Spleen (tissue), 11 donors: ENCODE measurements at regions not wholly inside any gene's neighbourhood (a gene's known extent, or its start where the extent isn't known, plus 50 kb on each side); places are given as distances from the start of the nearest gene placed in this dataset.

Experiments
- DNase-seq: peaks from one replicate; pipeline ENCODE4 v3.0.0-alpha.2; 2020
- H3K27ac ChIP-seq, 8 donors: fragments of 200-600 bp; sonication (generic) in 7 of 8; 1 replicate in 4 of 8; 2 replicates in 4 of 8; pipeline versions ENCODE4 v1.5.0 to v1.8.0; 2016 to 2021; ENCODE audit warnings: inconsistent platforms in 4 of 8, mild to moderate bottlenecking in 4 of 8, moderate library complexity in 1 of 8
- H3K27me3 ChIP-seq, 7 donors: fragments of 200-600 bp; sonication (generic) in 6 of 7; replicated peaks in 1 of 7; 1 replicate in 4 of 7; 2 replicates in 3 of 7; pipeline versions ENCODE4 v1.5.0 to v1.8.0; 2016 to 2021; ENCODE audit warnings: inconsistent platforms in 3 of 7, mild to moderate bottlenecking in 1 of 7
- H3K36me3 ChIP-seq, 6 donors: fragments of 200-600 bp; sonication (generic) in 5 of 6; 1 replicate in 4 of 6; 2 replicates in 2 of 6; pipeline versions ENCODE4 v1.5.0 to v1.8.0; 2016 to 2021; ENCODE audit warnings: inconsistent platforms in 2 of 6
- H3K4me1 ChIP-seq, 6 donors: fragments of 200-600 bp; sonication (generic) in 5 of 6; 1 replicate in 3 of 6; 2 replicates in 3 of 6; pipeline versions ENCODE4 v1.5.0 to v1.8.0; 2016 to 2021; ENCODE audit warnings: inconsistent platforms in 3 of 6
- H3K4me3 ChIP-seq, 8 donors: fragments of 200-600 bp; sonication (generic) in 7 of 8; 1 replicate in 4 of 8; 2 replicates in 4 of 8; pipeline versions ENCODE4 v1.5.0 to v1.8.0; 2016 to 2021; ENCODE audit warnings: inconsistent platforms in 4 of 8, mild to moderate bottlenecking in 4 of 8, moderate library complexity in 2 of 8
- H3K9me3 ChIP-seq, 8 donors: fragments of 200-600 bp; sonication (generic) in 7 of 8; 1 replicate in 4 of 8; 2 replicates in 4 of 8; pipeline versions ENCODE4 v1.5.0 to v1.8.0; 2016 to 2021; ENCODE audit warnings: inconsistent platforms in 4 of 8
- POLR2A ChIP-seq, 3 donors: fragments of 450-650 bp; IDR thresholded peaks; one replicate each; pipeline ENCODE4 v1.5.1; 2017; ENCODE audit warnings: antibody characterized with exemption in 3 of 3, mild to moderate bottlenecking in 1 of 3
- POLR2AphosphoS5 ChIP-seq, 3 donors: sonication (generic); formaldehyde crosslinking; IDR thresholded peaks; one replicate each; pipeline ENCODE4 v1.5.1; 2017; ENCODE audit warnings: antibody characterized with exemption in 3 of 3
- WGBS, 5 donors: extraction: QIAGEN DNeasy Blood & Tissue Kit in 3 of 5; methylation state at CpG; one replicate each; pipeline versions ENCODE4 v1.1.5 to v1.1.7; 2013 to 2018; 5-methylcytosine and 5-hydroxymethylcytosine counted together
- intact Hi-C: fragments of 100-400 bp; cut with DNase I; formaldehyde crosslinking; loops from one replicate; pipeline ENCODE4 v1.15.0; 2023; ENCODE audit warnings: low total_unique reads
- TF ChIP-seq, protein P1 (sequence below), 11 experiments: fragments of 200-600 bp in 7 of 11; fragments of 450-650 bp in 4 of 11; sonication (generic) in 4 of 11; IDR thresholded peaks in 8 of 11; conservative IDR thresholded peaks in 3 of 11; 1 replicate in 7 of 11; 2 replicates in 4 of 11; pipeline versions ENCODE4 v1.4.0 to v1.8.0; 2016 to 2021; ENCODE audit warnings: antibody characterized with exemption in 11 of 11, inconsistent platforms in 4 of 11, mild to moderate bottlenecking in 1 of 11
- donor health status: healthy with polysubstance abuse.
- donor health status: DM: no; HTN: no; CAD: no; lungs with moderate emphysema.
- donor health status: DM: no; HTN: no; CAD: no.
- donor health status: Bipolar disorder and iron deficiency.
- donor health status: healthy.
- donor health status: DM: no; HTN: no; CAD: no.
- donor health status: DM: yes; HTN: yes; CAD: no.

DNA sequence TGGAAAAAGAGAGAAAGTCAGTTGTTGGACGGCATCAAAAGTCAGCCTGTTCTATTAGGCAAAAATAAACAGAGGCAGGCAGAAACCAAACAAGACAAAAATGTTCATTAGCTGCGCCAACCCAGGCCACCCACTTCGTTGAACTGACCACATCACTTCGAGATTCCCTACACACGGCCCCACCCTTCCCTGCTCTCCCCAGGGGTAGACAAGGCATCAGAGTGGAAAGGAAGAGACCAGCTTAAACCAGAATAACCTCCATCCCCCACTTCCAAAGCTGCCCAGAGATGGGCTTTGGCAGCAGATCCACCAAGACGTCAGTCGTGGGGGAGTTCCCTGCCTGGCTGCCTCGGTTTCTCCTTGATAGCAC lies 204.6 kb upstream of the TSHZ3 start:
- peaks cover 0 to 8% (median 0%) of the 10 kb centered on the region in 8 donors for H3K9me3 ChIP-seq
- no peaks in the 10 kb centered on the region for H3K4me1 ChIP-seq
- DNase-seq: no peak
- no peak overlapping the region for H3K4me3 ChIP-seq
- TF ChIP-seq POLR2AphosphoS5 (IDR thresholded peaks at IDR 0.05): no peak
- no peak for TF ChIP-seq POLR2A (IDR thresholded peaks at IDR 0.05)
- TF ChIP-seq, protein P1, sequence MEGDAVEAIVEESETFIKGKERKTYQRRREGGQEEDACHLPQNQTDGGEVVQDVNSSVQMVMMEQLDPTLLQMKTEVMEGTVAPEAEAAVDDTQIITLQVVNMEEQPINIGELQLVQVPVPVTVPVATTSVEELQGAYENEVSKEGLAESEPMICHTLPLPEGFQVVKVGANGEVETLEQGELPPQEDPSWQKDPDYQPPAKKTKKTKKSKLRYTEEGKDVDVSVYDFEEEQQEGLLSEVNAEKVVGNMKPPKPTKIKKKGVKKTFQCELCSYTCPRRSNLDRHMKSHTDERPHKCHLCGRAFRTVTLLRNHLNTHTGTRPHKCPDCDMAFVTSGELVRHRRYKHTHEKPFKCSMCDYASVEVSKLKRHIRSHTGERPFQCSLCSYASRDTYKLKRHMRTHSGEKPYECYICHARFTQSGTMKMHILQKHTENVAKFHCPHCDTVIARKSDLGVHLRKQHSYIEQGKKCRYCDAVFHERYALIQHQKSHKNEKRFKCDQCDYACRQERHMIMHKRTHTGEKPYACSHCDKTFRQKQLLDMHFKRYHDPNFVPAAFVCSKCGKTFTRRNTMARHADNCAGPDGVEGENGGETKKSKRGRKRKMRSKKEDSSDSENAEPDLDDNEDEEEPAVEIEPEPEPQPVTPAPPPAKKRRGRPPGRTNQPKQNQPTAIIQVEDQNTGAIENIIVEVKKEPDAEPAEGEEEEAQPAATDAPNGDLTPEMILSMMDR (IDR thresholded peaks at IDR 0.05 in 8 of 11, conservative IDR thresholded peaks at IDR 0.05 in 3 of 11): no peak
- 79 to 92% (median 85%) methylated on average over 8 of the region's 8 CpGs for WGBS, 5 donors
- intact Hi-C loops: no loop called here
- no peaks in the 10 kb centered on the region for H3K36me3 ChIP-seq
- H3K27ac ChIP-seq: no peak overlapping the region
- H3K27me3 ChIP-seq: no peaks in the 10 kb centered on the region

DNA sequence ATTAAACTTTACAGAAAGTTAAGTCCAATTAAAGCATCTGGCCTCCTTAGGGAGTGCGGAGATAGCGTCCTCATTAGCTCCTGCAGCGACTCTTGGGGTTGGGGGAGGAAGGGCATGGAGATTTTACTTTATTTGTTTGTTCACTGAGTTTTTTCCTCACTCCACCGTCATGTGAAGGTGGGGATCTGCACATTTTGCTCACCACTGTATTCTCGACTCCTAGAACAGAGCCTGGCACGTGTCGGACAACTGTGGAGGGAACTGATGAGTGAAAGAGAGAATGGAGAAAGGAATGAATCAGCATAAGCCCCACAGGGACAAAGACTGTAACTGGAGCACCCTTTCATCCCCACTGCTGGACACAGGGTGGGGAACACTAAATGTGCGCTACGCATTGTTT lies 205.1 kb upstream of the TSHZ3 start:
- Histone ChIP-seq H3K27me3 (no peaks in the 10 kb centered on the region), H3K4me1 (no peaks in the 10 kb centered on the region), H3K27ac (no peak overlapping the region), H3K36me3 (no peaks in the 10 kb centered on the region), H3K4me3 (no peak overlapping the region), H3K9me3 (peaks cover 0 to 13% (median 2%) of the 10 kb centered on the region in 8 donors)
- intact Hi-C loops: no loop called here
- TF ChIP-seq POLR2AphosphoS5 (IDR thresholded peaks at IDR 0.05) (no peak), POLR2A (IDR thresholded peaks at IDR 0.05) (no peak)
- WGBS, 5 donors: 81 to 92% (median 87%) methylated on average over 9 of the region's 9 CpGs
- no peak for DNase-seq

DNA sequence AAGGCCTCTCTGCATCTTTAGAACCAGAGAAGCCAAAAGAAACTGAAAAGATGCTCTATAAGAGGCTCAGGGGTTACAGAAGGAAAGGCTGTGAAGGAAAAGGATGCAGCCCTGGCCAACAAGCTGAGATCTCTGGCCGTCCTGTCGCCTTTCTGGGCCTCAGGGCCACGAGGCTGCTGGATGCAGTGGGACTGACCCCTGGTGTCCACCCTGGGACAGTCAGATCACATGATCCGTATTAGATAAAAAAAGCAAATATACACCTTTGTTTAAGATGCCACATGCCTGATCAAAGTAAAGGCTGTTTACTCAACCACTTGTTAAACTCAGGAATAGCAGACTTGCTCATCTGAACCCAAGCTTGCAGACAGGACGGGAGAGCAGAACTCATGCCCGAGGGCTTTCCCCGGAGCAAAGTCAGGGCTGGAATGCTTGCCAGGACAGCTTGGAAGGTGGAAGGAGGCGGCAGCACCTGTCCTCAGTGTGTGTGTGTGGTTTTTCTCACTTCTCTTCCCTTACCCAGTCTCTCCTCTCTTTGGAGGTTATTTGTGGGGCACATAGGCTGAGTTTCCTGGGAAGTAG lies 206.5 kb upstream of the TSHZ3 start:
- DNase-seq: no peak
- Histone ChIP-seq H3K9me3 (peaks cover 0 to 27% (median 11%) of the 10 kb centered on the region in 8 donors), H3K36me3 (no peaks in the 10 kb centered on the region), H3K4me1 (no peaks in the 10 kb centered on the region), H3K4me3 (no peak overlapping the region), H3K27ac (no peak overlapping the region), H3K27me3 (no peaks in the 10 kb centered on the region)
- intact Hi-C loops: no loop called here
- WGBS, 5 donors: 62 to 84% (median 72%) methylated on average over 8 of the region's 8 CpGs
- TF ChIP-seq POLR2A (IDR thresholded peaks at IDR 0.05) (no peak), POLR2AphosphoS5 (IDR thresholded peaks at IDR 0.05) (no peak)
- TF ChIP-seq, protein P1 (IDR thresholded peaks at IDR 0.05 in 8 of 11, conservative IDR thresholded peaks at IDR 0.05 in 3 of 11): no peak

DNA sequence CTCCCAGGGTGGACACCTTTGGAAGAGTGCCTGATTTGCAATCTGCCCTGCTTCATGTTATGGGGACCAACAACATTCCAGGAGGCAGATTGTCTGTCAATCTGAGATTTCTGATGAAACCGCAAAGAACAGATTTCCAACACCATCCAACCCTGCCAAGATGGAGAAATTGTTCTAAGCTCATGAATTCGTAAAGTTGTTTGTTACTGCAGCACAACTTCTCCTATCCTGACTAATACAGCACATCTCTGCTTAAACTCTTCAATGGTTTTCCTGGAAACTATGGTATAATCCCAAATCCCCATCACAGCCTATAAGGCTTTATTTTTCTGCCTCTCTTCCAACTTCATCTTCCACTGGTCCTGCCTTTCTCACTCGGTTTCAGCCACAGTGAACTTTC lies 210.3 kb upstream of the TSHZ3 start:
- H3K4me1 ChIP-seq: no peaks in the 10 kb centered on the region
- no peak for TF ChIP-seq POLR2A (IDR thresholded peaks at IDR 0.05)
- TF ChIP-seq POLR2AphosphoS5 (IDR thresholded peaks at IDR 0.05): no peak
- TF ChIP-seq, protein P1 (IDR thresholded peaks at IDR 0.05 in 8 of 11, conservative IDR thresholded peaks at IDR 0.05 in 3 of 11): no peak
- intact Hi-C loops: no loop called here
- no peak overlapping the region for H3K27ac ChIP-seq
- 91 to 96% (median 95%) methylated on average over 3 of the region's 3 CpGs for whole genome bisulfite sequencing, 5 donors
- H3K36me3 ChIP-seq: no peaks in the 10 kb centered on the region
- H3K27me3 ChIP-seq: no peaks in the 10 kb centered on the region
- peaks cover 0 to 30% (median 11%) of the 10 kb centered on the region in 8 donors for H3K9me3 ChIP-seq
- no peak for DNase-seq
- H3K4me3 ChIP-seq: no peak overlapping the region
